Liver (tissue), 3 donors: ENCODE measurements at regions not wholly inside any gene's neighbourhood (a gene's known extent, or its start where the extent isn't known, plus 50 kb on each side); places are given as distances from the start of the nearest gene placed in this dataset.
"Not testable (repeated sequence)": the region's sequence is repeated elsewhere in the genome, so short reads cannot be mapped to it uniquely, and the experiment has no call there.

ENCODE experiments used
- EGR1 ChIP-seq, 2 donors: IDR thresholded peaks; 2 replicates each; pipeline ENCODE4 v1.6.1; 2016 to 2018; ENCODE audit warnings: antibody characterized with exemption in 2 of 2, low read depth in 2 of 2
- GABPA ChIP-seq, 2 donors: IDR thresholded peaks in 1 of 2; conservative IDR thresholded peaks in 1 of 2; 2 replicates each; pipeline ENCODE4 v1.6.1; 2016; ENCODE audit warnings: antibody characterized with exemption in 2 of 2, mild to moderate bottlenecking in 1 of 2, moderate library complexity in 1 of 2
- HNF4G ChIP-seq: IDR thresholded peaks from 2 replicates; pipeline ENCODE4 v1.6.1; 2016; ENCODE audit warnings: antibody characterized with exemption
- JUND ChIP-seq, 2 donors: IDR thresholded peaks; 2 replicates each; pipeline ENCODE4 v1.6.1; 2016; ENCODE audit warnings: antibody characterized with exemption in 2 of 2
- RAD21 ChIP-seq, 2 donors: IDR thresholded peaks; 2 replicates each; pipeline ENCODE4 v1.6.1; 2016; ENCODE audit warnings: antibody characterized with exemption in 2 of 2, mild to moderate bottlenecking in 2 of 2
- TAF1 ChIP-seq: conservative IDR thresholded peaks from 2 replicates; pipeline ENCODE4 v1.6.1; 2016; ENCODE audit warnings: antibody characterized with exemption, mild to moderate bottlenecking
- YY1 ChIP-seq: IDR thresholded peaks from 2 replicates; pipeline ENCODE4 v1.6.1; 2016; ENCODE audit warnings: antibody characterized with exemption, mild to moderate bottlenecking
- TF ChIP-seq, protein P1 (sequence below): fragments of 150-350 bp; IDR thresholded peaks from 2 replicates; pipeline ENCODE4 v1.5.1; 2017; ENCODE audit warnings: improper control_type of control experiment, low read depth, low read length; ENCODE audit not compliant: missing input control
- TF ChIP-seq, protein P2 (sequence below): IDR thresholded peaks from 2 replicates; pipeline ENCODE4 v1.6.1; 2016; ENCODE audit warnings: antibody characterized with exemption
- TF ChIP-seq, protein P3 (sequence below): IDR thresholded peaks from 2 replicates; pipeline ENCODE4 v1.6.1; 2016; ENCODE audit warnings: antibody characterized with exemption
- TF ChIP-seq, protein P4 (sequence below): IDR thresholded peaks from 2 replicates; pipeline ENCODE4 v1.6.1; 2016; ENCODE audit warnings: antibody characterized with exemption
- donor health status: healthy.
- donor health status: healthy.

DNA sequence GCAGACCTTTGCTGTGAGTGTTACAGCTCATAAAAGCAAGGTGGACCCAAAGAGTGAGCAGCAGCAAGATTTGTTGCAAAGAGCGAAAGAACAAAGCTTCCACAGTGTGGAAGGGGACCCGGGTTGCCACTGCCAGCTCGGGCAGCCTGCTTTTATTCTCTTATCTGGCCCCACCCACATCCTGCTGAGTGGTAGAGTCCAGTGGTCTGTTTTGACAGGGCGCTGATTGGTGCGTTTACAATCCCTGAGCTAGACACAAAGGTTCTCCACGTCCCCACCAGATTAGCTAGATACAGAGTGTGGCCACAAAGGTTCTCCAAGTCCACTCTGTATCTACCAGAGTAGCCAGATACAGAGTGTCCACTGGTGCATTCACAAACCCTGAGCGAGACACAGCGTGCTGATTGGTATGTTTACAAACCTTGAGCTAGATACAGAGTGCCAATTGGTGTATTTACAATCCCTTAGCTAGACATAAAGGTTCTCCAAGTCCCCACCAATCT lies 86.2 kb upstream of the C15orf39 start:
- TF ChIP-seq EGR1 (IDR thresholded peaks at IDR 0.05; ENCODE audit: low read depth in 2 of 2); RAD21 (IDR thresholded peaks at IDR 0.05); YY1; JUND (IDR thresholded peaks at IDR 0.05); HNF4G; TAF1; GABPA (IDR thresholded peaks at IDR 0.05 in 1 of 2, conservative IDR thresholded peaks at IDR 0.05 in 1 of 2): not testable (repeated sequence)
- TF ChIP-seq, protein P1, sequence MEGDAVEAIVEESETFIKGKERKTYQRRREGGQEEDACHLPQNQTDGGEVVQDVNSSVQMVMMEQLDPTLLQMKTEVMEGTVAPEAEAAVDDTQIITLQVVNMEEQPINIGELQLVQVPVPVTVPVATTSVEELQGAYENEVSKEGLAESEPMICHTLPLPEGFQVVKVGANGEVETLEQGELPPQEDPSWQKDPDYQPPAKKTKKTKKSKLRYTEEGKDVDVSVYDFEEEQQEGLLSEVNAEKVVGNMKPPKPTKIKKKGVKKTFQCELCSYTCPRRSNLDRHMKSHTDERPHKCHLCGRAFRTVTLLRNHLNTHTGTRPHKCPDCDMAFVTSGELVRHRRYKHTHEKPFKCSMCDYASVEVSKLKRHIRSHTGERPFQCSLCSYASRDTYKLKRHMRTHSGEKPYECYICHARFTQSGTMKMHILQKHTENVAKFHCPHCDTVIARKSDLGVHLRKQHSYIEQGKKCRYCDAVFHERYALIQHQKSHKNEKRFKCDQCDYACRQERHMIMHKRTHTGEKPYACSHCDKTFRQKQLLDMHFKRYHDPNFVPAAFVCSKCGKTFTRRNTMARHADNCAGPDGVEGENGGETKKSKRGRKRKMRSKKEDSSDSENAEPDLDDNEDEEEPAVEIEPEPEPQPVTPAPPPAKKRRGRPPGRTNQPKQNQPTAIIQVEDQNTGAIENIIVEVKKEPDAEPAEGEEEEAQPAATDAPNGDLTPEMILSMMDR, result not testable (repeated sequence)
- TF ChIP-seq, protein P2, sequence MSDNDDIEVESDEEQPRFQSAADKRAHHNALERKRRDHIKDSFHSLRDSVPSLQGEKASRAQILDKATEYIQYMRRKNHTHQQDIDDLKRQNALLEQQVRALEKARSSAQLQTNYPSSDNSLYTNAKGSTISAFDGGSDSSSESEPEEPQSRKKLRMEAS, result not testable (repeated sequence)
- TF ChIP-seq, protein P3, sequence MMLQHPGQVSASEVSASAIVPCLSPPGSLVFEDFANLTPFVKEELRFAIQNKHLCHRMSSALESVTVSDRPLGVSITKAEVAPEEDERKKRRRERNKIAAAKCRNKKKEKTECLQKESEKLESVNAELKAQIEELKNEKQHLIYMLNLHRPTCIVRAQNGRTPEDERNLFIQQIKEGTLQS, result not testable (repeated sequence)
- TF ChIP-seq, protein P4, sequence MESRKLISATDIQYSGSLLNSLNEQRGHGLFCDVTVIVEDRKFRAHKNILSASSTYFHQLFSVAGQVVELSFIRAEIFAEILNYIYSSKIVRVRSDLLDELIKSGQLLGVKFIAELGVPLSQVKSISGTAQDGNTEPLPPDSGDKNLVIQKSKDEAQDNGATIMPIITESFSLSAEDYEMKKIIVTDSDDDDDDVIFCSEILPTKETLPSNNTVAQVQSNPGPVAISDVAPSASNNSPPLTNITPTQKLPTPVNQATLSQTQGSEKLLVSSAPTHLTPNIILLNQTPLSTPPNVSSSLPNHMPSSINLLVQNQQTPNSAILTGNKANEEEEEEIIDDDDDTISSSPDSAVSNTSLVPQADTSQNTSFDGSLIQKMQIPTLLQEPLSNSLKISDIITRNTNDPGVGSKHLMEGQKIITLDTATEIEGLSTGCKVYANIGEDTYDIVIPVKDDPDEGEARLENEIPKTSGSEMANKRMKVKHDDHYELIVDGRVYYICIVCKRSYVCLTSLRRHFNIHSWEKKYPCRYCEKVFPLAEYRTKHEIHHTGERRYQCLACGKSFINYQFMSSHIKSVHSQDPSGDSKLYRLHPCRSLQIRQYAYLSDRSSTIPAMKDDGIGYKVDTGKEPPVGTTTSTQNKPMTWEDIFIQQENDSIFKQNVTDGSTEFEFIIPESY, result not testable (repeated sequence)
